A172 (cell line): ENCODE measurements at regions not wholly inside any gene's neighbourhood (a gene's known extent, or its start where the extent isn't known, plus 50 kb on each side); places are given as distances from the start of the nearest gene placed in this dataset.

Source experiments
- DNase-seq: peaks from one replicate; pipeline ENCODE4 v3.0.0-alpha.2; 2015; ENCODE audit warnings: low spot score

DNA sequence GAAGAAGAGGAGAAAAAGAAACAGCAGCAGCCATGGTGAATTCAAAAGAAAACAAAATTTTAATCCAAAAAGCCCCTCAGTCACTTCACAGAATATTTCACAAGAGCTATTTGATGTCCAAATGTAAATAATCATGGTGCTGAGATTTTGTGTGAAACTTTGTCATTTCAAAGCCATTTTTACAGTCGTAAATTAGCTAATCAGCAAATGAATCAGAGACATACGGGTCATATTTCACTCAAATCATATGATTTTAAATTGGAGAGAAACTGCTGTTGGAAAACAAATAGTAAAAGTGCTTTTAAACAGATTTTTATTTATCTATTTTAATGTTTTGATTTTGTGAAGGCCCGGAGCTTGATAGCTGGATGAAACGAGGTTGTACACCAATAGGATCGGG is 101.4 kb upstream of the SMIM23 start:
- DNase-seq = no peak

DNA sequence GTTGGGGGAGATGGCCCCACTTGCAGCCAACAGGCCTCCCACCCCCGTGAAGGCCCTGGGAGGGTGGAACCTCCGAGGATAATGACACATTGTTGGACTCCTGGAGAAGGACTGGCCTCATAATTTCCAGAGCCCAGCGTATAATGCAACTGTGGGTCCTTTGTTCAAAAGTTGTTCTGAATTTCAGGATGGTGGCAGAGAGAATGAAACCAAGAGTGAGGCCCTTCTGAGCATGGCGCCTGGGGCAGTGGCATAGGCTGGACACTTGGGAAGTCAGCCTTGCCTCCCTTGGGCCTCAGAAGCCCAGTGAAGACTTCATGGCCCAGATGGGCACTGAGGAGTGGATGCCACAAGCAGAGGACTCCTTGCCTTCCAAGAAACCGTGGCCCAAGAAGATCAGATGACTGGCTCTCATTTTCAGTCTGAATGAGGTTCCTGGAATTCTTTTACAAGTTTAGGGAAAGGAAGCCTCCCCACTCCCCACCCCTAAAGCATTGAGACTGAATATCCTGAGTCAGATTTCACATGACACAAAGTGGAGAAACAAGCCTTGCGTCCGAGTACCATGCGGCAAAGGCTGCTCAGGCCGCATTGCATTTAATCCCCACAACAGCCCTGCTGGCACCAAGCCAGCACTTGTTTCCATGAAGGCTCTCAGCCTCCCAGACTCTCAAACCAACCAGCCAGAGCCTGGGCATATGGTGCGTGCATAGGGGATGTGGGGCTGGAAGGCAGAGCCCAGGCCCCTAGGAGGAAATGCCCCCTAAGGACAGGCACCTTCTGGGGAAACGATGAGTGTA is 96.7 kb upstream of the SMIM23 start:
- no peak for DNase-seq

DNA sequence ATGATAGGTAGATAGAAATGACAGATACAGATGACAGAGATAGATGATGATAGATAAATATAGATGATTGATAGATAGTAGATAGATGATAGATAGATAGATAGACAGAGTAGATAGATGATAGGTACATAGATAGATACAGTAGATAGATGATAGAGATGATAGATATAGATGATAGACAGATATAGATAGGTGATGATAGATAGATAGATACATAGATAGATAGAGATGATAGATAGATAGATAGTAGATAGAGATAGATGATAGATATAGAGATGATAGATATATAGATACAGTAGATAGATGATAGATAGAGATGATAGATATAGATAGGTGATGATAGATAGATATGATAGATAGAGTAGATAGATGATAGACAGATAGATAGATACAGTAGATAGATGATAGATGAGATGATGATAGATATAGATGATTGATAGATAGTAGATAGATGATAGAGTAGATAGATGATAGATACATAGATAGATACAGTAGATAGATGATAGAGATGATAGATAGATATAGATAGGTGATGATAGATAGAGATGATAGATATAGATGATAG is 95.7 kb upstream of the SMIM23 start:
- DNase-seq = no peak

DNA sequence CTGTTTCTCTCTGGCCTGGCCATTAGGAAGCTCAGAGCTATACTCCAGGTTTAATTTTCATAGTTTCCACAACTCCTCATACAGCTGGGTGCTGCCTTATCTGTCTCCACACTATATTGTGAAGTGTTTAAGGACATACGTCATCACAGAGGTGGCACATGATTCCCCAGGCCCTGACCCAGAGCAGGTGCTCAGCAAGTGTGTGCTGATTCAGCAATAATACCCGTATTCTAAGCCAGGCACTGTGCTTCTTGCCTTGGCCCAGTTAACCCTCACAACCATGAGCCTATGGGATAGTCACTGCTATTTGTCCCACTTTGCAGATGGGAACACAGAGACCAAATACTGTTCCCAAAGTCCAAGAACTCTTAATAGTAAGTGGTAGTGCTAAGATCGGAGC is 93.5 kb upstream of the SMIM23 start:
- DNase-seq = no peak

DNA sequence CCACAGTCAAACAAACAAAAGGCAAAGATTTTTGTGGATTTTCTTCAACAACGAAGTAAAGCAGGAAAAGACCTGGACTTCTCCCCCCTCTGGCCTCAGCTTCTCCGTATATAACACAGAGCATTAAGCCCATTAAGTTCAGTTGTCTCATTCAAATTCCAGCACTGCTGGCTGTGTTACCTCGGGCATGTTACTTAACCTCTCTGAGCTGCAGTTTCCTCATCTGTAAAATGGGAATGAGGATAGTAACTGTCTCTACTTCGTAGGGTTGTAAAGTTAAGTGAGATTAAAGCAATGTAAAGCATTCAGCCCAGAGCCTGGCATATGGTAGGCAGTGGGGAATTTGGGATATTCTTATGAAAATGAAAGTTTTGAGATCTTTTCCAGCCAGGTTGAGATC is 92.7 kb upstream of the SMIM23 start:
- no peak for DNase-seq

DNA sequence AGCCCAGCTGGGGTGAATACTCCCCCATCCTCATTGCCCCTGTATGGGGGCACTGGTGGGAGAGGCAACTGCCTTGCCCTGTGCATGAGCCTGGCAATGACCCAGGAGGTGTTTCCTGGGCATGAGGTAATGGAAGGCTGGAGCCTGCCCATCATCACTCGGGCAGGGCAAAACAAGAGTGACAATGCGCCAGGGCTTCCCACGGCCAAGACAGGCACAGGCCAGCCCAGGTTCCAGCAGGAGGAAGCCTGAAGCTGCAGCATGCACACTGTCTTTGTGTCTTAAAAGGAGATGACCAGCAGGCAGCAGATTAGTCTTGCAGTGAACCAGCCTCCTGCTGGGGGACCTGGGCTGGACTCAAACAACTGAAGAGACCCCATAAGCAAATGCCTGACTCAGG is 92.2 kb upstream of the SMIM23 start:
- DNase-seq = no peak

DNA sequence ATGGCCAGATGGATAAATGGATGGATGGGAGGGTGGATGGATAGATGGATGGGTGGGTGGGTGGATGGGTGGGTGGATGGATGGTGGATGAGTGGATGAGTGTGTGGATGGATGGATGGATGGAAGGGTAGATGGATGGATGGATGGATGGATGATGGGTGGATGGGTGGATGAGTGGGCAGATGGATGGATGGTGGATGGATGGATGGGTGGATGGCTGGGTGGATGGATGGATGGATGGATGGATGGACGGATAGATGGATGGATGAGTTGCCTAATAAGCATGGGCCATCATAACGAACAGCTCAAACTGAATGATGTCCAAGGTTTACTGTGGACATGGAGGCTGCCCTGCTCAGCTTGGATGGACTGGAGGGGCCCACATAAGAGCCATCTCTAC is 89.8 kb upstream of the SMIM23 start:
- no peak for DNase-seq

DNA sequence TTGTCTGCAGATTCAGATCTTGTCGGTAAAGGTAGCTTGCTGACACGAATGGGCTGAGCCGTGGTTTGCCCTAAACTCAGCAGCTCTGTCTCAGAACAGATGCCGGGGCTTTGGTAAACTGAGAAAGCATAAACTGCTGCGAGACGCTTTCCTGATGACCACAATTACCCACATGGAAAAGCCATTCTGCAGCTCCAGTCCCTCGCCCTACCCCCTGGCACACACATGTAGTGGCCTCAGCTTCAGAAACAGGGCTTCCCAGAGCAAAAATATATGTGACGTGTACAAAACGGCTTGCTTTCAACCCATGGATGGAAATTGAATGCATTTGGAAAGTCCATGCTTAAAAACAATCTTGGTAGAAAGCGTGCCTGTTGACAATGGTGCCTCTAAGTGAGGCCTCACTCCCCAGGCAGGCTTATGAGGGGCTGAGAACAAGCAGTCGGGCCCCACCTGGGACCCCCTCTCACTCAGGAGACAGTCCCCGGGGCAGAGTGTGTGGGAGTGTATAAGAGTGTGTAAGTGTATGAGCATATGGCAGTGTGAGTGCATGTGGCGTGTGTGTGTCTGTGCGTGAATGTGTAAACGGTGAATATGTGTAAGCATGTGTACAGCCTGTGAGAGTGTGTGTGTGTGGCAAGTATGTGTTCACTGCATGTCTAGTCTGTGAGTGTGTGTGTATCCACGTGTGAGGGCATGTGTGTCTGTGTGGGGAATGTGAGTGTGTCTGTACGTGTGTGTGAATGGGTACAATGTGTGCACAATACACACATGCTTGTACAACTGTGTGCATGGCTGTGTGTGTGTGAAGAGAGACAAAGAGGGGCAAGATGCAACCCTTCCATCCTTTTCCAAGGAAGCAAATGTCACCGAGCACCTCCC is 88.2 kb upstream of the SMIM23 start:
- DNase-seq = no peak

DNA sequence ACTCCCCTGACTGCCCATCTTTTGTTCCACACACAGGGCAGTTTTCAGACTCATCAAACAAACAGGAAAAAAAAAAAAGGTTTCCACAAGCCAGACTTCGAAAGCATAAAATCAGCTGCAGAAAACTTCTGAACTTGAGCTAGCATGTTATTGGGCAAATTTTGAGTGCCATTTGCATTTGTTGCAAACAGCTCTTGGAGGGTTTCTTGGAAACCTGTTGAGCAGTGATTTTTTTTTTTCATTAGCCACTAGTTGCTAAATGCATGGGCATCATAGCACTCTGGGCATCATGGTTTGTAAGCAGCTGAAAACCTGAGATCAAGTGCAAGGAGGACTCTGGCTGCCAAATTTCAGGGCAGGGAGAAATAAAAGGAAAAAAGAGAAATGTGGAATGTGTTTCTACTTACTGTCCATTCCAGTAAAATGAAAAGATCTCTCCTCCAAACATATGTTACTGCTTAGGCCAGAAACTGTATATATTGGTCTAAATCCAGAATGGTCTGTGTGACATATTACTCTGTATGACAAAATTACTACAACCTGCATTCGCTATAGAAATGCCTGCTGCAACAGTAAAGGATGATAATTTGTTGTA is 85.2 kb upstream of the SMIM23 start:
- DNase-seq = no peak

DNA sequence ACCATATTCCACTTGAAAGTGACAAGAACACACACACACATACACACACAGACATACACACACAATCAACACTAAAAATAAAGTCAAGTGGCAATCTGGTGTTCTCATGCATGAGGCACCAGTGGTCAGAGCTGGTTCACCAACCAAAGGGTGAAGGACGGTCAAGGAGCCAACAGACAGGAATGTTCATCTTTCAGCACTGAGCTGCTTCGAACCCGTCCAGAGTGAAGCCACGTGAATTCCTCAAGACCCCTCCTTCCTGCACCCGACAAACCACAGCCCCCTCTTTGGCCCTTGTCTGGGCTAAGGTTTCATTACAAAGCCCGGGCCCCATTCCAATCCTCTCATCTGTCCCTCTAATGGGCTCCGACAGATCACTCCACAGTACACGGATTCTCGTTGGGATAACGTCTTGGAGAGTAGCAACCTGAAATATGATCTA is 84.5 kb upstream of the SMIM23 start:
- DNase-seq = no peak

DNA sequence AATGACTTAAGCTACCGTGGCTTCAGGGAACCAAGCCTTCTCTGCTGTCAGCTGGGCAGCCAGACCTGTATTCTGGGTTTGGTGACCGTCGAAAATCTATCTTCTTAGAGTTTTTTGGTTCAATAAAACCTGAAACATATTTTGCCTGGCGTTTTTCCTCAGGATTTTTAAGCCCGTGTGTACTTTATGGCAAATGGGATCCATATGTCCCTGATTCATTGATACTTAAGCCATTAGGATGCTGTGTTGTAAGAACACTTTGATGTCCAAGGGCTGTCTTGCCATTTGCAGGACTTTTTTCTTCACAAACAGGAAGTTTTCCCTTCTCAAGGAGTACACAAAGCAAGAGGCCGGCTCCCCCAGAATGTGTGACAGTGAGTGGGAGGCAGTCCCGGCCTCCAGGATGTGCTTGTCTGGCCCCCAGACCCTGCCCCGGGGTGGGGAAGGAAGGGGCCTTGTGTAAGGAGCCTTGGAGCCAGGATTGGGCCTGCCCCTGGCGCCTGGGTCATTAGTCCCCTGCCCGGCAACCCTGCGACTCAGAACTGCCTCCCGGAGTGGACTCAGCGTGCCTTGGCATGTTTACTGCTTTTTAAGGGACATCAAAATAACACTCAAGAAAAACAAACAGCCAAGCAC is 83.4 kb upstream of the SMIM23 start:
- DNase-seq = no peak

DNA sequence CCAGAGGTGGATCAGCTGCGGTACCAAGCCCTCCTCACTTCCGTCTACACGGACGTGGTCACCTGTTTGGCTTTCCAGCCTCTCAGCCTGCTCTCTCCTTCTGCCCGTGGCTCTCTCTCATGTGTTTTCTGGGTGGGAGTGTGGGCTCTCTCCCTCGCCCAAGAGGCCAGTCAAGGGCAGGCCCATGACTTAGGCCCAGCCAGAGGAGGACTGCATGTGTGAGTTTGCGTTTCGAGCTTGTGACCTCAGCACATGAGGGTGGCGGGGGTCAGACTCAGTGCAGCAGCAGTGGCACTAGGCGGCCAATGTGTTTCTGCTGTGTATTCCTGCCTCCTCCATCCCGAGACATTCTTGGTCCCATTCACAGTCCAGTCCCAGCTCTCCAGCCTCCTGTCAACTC is 82.5 kb upstream of the SMIM23 start:
- DNase-seq = no peak

DNA sequence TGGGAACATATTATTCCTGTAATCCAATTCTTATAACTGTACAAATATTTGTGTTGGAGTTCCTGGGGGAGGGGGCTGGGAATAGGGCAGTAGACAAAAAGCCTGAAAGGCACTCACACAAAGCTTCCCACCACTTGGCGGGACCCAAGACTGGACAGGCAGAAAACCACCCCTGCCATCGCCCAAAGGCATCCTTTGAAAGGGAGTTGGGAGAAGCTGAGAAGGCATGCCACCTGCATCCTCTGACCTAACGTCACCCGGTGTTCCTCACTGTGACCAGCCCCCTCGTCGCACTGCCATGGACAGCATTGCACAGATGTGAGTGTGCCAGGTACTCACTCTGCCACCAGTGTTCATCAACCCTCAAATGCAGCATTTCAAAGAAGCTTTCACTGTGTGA is 80.6 kb upstream of the SMIM23 start:
- DNase-seq = no peak

DNA sequence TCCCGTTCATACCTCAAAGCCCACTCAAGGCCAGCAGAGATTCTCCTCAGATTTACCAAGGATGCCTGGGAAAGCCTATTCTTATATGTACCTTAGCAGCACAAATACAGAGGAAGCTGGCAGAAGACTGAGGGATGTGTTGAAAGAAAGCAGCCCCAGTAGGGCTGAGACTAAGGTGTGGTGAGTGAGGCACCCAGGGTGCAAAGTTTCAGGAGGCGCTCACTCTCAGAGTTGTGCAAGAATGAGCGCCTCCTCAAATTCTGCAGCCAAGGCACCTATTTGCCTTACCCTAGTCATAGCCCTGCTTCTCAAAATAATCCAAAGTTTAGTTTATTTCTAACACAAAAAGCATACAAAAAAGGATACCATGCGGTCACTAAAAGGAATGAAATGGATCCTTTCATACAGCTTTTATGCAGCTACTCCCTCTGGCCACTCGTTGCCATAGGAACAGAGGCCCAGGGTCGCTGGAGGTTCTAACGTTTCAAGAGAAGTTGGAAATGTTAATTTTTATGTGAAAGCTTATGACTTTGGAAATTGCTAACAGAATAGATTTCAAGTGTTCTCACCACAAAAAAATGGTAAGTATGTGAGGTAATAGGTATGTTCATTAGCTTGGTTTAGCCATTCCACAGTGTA is 79.7 kb upstream of the SMIM23 start:
- DNase-seq = no peak

DNA sequence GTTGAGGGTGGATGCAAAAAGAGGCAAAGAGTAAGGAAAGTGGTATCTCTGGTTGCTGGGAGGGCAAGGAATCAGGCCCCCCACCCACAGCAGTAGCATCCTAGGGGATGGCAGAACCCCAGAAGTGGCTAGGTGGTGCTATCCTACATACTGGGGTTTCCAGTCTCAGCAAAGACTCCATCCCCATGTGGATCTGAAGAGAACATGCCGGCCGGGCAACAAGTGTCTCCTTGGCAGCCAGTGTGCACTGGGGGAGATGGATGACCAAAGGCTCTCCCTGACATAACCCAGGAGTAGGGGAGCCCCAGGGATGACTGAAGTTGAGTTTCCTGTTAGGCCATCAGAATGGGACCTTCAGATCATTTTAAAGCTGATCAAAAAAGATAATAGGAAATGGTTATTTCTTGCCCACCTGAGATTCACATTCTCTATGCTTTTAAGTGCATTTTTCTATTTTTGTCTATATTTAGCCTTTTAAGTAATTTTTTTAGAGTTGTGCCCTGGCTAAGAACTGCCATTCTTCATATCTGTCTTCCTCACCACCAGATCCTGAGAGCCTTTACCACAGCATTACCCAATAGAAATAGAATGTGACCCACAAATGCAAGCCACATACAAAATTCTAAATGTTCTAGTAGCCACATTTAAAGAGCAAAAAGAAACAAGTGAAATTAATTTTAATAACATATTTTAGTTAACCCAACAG is 78.7 kb upstream of the SMIM23 start:
- DNase-seq = no peak

DNA sequence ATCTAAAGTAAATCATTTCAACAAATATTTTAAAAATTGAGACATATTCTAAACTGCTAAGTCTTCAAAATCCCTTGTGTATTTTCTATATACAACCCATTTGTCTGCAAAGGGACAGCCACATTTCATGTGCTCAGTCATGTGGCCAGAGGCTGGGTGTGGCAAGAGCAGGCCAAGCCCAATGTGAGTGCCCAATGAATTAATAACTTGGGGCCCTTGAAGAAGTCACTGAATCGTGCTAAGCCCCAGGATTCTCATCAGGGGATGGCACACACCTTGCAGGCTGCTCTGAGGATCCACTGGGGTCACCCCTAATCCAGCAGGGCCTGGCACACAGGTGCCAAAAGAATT is 78.2 kb upstream of the SMIM23 start:
- no peak for DNase-seq

DNA sequence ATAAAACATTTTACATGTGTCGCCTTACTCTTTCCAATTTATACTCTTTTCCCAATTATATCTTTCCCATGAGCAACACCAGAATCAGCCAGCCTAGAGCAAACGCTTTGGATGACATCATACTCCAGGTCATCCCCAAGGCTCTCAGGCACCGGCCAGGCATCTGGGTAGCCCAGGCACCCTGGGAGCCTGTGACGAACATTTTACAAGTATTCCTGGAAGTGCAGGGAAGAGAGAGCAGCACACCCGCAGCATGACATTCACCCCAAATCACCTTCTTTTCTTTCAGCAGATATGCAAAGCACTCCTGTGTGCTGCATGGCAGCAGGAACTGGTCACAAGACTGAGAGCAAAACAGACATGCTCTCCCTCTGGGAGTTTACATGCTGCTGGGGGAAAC is 75.7 kb upstream of the SMIM23 start:
- DNase-seq = no peak

DNA sequence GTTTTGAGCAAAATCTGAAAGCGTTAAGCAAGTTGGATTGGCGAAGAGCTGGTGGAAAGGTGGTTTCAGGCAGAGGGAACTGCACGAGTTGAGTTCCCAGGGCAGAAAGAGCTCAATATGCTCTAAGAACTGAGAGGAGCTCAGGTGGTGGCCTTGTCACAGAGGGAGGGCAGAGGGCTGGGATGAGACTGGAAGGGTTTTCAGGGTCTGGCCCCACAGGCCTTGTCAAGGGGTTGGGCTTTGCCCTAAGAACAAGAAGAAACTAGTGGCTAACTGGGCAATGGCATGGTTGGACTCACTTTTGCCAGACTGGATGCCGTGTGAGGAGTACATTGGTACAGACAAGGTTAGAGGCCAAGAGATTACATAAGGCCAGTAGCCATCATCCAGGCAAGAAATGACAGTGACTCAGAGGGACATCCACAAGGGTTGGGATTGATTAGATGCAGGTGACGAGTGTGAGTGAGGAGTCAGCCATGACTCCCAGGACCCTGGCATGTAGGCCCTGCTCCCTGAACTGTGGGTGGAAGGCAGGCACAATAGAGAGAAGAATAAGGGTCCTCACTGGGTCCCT is 75.1 kb upstream of the SMIM23 start:
- no peak for DNase-seq

DNA sequence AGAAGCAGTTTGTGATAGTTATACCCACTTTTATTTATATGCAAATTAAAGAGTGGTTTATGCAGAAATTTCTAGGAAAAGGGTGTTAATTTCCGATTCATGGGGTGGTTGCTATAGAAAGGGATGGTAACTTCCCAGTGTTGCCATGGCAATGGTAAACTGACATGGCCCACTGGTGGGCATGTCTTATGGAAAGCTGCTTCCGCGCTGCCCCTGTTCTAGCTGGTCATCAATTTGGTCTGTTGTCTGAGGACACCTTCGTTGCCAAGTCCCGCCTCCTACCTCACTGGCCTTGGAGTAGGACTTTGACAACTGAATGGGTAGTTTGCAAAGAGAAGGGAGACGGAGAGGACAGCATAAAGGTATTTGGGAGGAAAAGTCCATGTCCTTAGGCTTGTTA is 74.0 kb upstream of the SMIM23 start:
- DNase-seq = no peak

DNA sequence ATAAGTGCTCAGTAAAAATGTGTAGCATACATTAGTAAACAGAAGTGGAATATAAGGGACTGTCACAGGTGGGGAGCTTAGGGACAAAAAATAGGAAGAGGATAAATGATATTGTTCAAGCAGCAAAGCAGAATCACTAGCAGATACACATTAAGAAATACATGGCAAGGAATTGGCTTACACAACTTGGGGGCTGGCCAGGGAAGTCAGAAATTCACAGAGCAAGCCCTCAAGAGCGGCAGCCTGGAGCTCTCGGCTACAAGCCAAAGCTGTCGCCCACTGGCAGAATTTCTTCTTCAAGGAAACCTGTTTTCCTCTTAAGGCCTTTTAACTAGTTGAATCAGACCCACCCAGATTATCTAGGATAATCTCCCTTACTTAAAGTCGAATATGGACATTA is 73.0 kb upstream of the SMIM23 start:
- DNase-seq = no peak

DNA sequence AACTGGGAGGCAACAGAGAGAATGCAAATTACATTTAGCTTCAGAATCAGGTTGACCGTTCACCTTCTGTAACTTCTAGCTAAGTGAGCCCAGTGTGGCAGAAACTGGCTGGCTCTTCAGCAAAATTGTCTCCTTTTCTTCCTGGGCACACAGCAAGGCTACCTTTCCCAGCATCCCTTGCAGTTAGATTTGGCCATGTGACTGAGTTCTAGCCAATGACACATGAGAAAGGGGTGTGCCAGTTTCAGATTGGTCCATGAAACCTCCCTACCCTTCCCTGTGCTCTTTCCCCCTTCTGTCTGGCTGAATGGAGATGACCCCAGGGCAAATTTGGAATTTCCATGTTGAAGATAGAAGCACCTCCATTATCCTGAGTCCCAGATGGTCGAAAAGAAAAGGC is 72.5 kb upstream of the SMIM23 start:
- DNase-seq = no peak
